Fibroblast of the aortic adventitia (primary cell): ENCODE measurements at regions not wholly inside any gene's neighbourhood (a gene's known extent, or its start where the extent isn't known, plus 50 kb on each side); places are given as distances from the start of the nearest gene placed in this dataset.

Experiments
- DNase-seq: peaks from one replicate; pipeline ENCODE4 v3.0.0-alpha.2; 2010; ENCODE audit warnings: low read depth
- H3K4me3 ChIP-seq: 2 replicates; pipeline ENCODE4 v1.5.1; 2011; ENCODE audit warnings: low read depth, mild to moderate bottlenecking, control low read depth, low read length, moderate library complexity
- TF ChIP-seq, protein P1 (sequence below): IDR thresholded peaks from 2 replicates; pipeline ENCODE4 v1.5.1; 2011; ENCODE audit warnings: mild to moderate bottlenecking, low read length, control low read depth, inconsistent platforms; ENCODE audit not compliant: insufficient read depth

DNA sequence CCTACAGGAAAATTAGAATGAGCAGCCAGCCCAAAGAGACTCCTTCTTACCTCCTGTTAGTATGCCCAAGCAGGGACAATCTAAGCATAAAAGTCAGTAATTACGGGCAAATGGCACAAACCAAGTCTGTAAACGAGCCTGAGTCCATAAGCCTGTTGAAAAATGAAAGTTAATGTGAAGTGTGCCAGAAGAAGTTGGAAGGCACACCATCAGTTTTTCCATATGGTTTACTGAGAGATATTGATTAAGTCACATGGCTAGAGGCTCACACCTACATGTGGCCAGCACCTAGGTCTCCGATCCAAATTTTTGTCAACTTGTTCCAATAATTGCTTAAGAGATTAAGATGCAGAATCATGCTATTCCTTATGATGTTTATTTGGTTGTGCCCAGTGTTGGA lies 242.4 kb upstream of the CSF3R start:
- DNase-seq = no peak
- TF ChIP-seq, protein P1, sequence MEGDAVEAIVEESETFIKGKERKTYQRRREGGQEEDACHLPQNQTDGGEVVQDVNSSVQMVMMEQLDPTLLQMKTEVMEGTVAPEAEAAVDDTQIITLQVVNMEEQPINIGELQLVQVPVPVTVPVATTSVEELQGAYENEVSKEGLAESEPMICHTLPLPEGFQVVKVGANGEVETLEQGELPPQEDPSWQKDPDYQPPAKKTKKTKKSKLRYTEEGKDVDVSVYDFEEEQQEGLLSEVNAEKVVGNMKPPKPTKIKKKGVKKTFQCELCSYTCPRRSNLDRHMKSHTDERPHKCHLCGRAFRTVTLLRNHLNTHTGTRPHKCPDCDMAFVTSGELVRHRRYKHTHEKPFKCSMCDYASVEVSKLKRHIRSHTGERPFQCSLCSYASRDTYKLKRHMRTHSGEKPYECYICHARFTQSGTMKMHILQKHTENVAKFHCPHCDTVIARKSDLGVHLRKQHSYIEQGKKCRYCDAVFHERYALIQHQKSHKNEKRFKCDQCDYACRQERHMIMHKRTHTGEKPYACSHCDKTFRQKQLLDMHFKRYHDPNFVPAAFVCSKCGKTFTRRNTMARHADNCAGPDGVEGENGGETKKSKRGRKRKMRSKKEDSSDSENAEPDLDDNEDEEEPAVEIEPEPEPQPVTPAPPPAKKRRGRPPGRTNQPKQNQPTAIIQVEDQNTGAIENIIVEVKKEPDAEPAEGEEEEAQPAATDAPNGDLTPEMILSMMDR = no peak
- no peak overlapping the region for H3K4me3 ChIP-seq

DNA sequence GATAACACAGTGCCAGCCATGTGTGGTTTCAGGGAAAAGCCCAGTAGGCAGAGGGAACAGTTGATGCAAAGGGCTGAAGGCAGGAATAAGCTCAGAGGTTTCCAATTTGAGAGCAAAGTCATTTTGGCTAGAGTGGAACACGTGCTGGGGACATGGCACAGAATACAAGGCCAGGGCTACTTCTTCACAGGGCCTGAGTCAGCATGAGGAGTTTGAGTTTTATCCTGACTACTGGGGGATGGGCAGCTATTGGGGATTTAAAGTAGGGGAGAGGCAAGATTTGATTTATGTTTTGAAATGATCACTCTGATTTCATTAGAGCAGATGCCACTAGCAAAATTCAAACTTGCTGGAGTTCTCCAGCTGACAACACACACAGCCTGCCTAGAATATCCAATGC lies 241.1 kb upstream of the CSF3R start:
- DNase-seq = no peak
- TF ChIP-seq, protein P1 = no peak
- H3K4me3 ChIP-seq = no peak overlapping the region

DNA sequence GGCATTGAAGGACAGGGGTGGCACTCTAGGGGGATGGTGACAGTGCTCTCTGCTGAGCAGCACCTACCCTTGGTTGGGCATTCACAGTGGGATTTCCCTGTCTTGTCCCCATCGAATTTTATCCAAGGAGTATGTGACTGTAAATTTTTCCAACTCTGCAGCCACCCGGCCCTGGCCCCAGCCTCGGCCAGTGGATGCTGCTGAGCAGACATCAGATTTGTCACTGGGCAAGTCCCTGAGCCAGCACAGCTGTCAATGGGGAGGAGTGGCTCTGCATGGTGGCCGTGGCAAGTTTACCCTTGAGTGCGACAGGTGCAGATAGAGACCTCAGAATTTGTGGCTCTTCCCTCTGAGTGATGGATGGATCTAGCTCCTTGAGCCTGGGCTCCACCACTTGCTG lies 240.2 kb upstream of the CSF3R start:
- no peak for DNase-seq
- TF ChIP-seq, protein P1 = no peak
- H3K4me3 ChIP-seq = no peak overlapping the region

DNA sequence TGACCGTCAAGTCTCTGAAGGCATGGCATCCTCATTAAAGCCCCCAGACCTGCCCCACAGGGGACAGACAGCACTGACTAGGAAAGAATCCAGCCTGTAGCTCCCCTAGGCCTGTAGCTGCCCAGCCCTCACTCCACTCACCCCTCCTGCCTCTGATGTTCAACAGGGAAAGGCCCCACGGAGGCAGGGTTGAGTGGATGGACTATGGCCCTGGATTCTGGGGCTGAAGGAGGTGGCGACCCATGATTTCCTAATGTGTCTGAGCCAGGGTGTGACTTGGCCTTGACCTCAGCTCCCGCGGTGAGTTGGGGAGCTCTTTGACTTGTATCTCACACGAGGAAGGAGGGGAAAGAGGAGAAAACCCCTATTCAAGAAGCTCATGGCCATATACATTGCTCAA lies 238.5 kb upstream of the CSF3R start:
- H3K4me3 ChIP-seq = no peak overlapping the region
- TF ChIP-seq, protein P1 = no peak
- DNase-seq = no peak

DNA sequence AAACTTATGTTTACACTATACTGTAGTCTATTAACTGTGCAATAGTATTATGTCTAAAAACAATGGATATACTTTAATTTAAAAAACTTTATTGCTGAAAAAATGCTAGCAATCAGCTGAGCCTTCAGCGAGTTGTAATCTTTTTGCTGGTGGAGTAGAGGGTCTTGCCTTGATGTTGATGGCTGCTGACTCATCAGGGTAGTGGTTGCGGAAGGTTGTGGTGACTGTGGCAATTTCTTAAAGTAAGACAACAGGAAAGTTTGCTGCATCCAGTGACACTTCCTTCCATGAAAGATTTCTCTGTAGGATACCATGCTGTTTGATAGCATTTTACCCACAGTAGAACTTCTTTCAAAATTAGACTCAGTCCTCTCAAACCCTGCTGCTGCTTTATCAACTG lies 234.7 kb upstream of the CSF3R start:
- H3K4me3 ChIP-seq = no peak overlapping the region
- TF ChIP-seq, protein P1 = no peak
- DNase-seq = no peak

DNA sequence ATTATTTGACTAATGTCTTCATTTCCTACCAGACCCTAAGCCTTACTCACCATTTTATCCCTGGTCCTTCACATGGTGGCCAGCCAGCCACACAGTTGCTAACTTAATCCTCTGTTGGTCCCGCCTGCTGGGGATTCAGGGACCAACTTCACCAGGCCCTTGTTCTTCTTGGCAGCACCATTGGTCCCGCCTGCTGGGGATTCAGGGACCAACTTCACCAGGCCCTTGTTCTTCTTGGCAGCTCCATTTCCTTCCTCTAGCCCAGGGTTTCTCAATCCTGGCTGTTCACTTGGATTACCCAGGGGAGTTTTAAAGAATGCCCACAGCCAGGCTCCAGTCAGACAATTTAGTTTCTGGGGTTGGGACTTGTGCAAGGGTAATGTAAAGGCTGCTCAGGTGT lies 233.1 kb upstream of the CSF3R start:
- DNase-seq = no peak
- TF ChIP-seq, protein P1 = no peak
- no peak overlapping the region for H3K4me3 ChIP-seq

DNA sequence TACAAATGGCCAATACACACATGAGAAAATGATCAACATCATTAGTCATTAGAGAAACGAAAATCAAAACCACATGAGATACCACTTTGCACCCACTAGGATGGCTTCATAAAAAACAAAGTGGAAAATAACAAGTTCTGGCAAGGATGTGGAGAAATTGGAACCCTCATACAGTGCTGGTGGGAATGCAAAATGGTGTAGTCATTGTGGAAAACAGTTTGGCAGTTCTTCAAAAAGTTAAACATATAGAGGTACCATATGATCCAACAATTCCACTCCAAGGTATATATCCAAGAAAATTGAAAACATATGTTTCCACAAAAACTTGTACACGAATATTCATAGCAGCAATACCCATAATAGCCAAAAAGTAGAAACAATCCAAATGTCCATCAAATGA lies 231.6 kb upstream of the CSF3R start:
- TF ChIP-seq, protein P1 = no peak
- H3K4me3 ChIP-seq = no peak overlapping the region
- DNase-seq = no peak
